HG02885 (cell line): ENCODE measurements at regions not wholly inside any gene's neighbourhood (a gene's known extent, or its start where the extent isn't known, plus 50 kb on each side); places are given as distances from the start of the nearest gene placed in this dataset.

Source experiments
- ATAC-seq: cut with Tn5 transposase; IDR thresholded peaks from one replicate; pipeline ENCODE4 v1.9.1; 2021; ENCODE audit warnings: mild to moderate bottlenecking; ENCODE audit not compliant: unreplicated experiment, poor library complexity

DNA sequence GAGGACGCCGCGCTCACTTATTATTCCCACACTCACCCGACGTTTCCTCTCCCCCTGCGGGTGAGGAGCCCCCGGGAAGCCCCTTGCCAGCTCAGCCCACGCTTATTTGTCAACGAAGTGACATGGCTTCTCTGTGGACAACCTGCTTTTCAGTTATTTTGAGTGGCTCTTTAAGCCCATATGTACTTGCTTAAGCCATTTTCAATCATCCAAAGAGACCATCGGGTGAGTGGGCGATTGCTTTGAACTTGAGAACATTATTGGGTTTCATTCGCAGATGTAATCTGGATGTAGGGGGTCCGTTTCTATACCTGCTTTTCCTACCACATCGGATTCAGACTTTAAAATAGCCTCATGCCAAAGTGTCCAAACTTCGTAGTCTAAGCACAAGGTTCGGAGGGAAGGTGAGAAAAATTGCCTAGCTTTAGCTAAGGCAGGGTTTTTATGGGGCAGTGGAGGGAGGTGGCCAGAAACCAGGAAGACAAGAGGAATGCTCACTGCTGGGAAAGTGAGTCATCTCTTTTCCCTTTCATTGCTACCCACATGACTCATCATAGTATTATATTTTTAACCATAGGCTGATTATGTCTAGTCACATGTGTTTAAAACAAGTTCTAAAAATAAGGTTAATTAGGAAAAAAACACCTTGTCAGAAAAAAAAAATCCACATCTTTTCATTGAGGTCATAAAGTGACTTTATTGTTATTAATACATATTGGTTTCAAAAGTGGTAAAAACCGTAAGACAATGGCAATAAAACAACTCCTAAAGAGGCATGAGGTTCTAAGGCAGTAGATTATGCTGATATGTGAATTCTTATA lies 773.1 kb upstream of the NR2F2 start:
- no peak for ATAC-seq

DNA sequence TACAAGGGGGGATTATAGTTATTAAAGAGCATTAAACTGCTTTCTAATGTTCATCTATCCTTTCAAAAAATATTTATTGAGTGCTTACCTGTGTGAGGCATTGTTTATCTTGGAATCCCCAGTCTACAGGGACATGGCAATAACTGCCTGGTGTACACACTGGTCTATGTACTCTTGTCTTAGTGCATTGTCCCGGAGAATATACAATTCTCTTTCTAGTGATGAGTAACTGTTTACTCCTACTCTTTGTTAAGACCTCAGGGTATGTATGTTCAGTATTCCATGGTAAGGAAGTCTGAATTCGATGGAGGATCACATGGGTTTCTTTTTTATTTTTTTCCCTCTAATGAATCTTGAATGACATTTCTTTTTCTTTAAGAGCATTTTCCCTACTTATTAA lies 772.4 kb upstream of the NR2F2 start:
- ATAC-seq = no peak

DNA sequence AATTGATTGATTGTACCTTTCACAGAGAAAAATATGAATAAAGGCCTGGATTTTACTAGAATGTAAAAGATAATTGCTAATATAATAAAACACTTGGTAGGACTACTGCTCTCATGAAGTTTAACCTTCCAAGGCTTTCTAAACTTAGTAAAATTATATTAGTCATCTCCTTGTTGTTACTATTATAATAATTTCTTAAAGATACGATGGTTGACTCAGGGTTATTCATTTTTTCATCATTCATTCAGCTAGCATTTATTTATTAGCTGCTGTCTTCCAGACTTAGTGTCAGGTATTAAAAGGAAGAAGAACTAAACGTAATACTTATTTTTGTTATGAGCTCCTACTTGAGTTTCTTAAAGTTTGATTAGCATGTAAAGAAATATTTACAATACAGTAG lies 771.6 kb upstream of the NR2F2 start:
- ATAC-seq = no peak

DNA sequence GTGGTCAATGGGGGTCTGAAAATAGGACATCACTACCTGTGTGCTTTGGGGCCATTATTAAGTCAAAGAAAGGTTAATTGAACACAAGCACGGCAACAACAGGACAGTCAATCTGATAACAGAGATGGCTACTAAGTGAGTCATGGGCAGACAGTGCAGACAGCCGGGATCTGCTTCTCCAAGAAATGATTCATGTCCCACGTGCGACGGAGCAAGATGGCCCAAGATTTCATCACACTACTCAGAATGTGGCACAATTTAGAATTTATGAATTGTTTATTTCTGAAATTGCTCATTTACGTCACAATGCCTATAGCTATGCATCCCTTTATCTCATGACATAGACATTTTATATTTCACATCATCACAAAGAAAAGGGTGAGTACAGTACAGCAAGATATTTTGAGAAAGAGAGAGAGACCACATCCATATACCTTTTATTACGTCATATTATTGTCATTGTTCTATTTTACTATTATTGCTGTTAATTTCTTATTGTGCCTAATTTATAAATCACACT lies 770.6 kb upstream of the NR2F2 start:
- no peak for ATAC-seq

DNA sequence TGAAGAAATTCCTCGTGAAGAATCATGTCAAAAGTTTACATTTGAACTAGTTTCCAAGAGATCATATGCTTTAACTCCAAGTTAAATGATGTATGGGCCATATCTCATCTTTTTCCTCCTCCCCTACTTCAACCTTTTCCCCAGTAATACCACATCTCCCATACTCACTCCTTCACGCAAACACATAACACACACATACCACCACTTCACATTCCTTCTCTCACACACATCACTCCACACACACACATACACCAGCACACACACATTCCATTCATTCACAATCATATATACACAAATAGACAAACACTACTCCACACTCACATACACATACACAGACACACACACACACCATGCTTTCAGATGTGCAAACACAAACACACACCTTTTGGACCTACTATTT lies 769.0 kb upstream of the NR2F2 start:
- no peak for ATAC-seq

DNA sequence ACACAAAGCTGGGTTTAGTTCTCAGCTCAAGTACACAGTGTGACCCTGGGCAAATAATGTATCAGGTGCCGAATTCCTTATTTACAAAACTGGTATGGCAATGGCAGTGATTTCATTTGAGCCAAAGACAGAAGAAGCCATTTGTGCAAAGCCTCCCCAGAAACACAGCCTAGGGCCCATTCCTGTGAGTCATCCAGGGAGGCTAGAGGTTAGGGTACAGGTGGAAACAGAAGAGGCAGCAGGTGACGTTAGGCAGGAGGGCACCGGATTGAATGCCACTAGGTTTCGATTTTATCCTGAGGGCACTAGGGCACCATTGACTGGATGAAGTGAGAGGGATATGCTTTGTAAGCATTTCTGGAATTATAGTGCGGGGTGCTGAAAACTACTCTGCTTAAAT lies 766.9 kb upstream of the NR2F2 start:
- no peak for ATAC-seq

DNA sequence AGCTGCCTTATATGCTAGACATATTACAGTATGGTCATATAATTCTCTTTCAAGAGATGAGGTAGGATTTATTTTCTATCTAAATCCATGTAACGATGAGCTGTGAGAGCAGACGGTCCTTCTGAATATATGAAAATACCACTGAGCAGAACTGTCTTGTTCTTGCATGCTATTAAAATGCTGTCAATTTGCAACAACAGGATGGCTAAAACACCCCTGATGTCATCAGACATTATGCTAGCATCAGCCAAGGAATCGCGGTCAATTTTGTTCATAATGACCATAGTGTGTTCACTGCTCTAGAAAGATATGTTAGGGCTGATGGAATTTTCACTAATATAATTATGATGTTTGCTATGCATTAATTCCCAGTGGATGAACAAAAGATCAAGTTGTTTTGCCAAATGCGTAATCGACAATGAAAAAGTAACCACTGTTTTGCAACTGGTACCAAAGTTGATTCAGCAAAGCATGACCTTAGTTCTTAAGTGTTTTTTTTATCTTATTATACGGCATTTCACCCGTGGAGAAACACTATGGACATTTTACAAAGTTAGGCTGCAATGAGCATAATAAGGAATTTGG lies 765.4 kb upstream of the NR2F2 start:
- ATAC-seq = no peak

- no peak for ATAC-seq
Observed at GRCh38 chr15:95565690-95566089, 764.8 kb upstream of the NR2F2 start.

DNA sequence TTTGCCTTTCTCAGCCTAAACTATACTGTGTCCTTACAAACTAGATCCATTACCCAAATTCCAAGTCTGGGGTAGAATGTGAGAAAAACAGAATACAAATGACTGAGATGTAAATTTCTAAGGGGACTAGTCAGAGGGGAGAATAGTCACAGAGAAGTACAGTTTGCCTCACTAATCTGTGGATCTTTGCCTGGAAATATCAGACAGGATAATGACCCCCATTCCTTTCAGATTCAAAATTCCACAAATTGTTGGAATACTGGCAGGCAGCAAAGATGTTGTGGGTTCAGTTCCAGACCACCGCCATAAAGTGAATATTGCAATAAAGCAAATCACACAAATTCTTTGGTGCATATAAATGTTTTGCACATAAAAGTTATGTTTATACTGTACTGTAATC lies 762.8 kb upstream of the NR2F2 start:
- no peak for ATAC-seq

- ATAC-seq = no peak
Observed at GRCh38 chr15:95574053-95574452, 756.4 kb upstream of the NR2F2 start.

- ATAC-seq = no peak
Observed at GRCh38 chr15:95577927-95578326, 752.6 kb upstream of the NR2F2 start.

DNA sequence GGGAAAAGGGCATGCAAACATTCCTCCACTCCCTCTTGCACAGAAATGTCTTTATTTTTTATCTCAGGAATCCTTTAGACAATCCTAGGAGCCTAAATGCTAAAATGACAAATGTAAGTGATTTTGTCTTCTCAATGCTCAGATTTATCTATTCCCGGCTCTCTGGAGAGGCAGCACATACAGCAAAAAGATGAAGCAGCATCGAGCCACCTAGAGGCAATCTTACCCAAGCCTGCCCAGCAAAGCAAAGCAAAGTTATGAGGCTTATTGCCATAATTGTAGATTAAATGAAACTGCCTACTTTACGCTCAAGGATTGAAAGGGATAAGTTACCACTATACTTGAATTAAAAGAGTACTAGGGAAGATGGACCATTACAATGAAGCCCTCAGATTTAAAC lies 750.4 kb upstream of the NR2F2 start:
- ATAC-seq = no peak

- ATAC-seq = no peak
Observed at GRCh38 chr15:95581595-95581994, 748.9 kb upstream of the NR2F2 start.

GRCh38 chr15:95584088-95584487 lies 746.4 kb upstream of the NR2F2 start:
- no peak for ATAC-seq

DNA sequence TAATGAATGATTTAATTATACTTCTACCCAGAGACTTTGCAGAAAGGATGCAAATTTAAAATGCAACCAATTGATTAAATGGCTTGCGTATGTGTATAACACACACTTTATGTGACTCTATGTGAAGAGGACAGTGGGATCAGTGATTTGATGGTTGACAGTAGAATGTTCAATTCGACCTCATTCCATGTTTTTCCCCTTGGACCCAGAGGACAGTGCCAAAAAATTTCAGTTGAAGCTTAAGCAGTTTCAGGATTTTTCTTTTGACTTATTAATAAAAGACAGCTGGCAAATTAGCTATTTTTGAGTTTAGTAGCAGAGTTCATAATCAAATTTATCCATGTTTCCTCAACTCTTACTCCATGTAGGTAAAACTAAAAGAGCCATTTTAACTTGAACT lies 742.4 kb upstream of the NR2F2 start:
- ATAC-seq = no peak

GRCh38 chr15:95590533-95591044 lies 739.9 kb upstream of the NR2F2 start:
- no peak for ATAC-seq

GRCh38 chr15:95591270-95591669 lies 739.2 kb upstream of the NR2F2 start:
- no peak for ATAC-seq

- ATAC-seq = no peak
Observed at GRCh38 chr15:95591886-95592285, 738.6 kb upstream of the NR2F2 start.

- ATAC-seq = no peak
Observed at GRCh38 chr15:95594496-95594895, 736.0 kb upstream of the NR2F2 start.

DNA sequence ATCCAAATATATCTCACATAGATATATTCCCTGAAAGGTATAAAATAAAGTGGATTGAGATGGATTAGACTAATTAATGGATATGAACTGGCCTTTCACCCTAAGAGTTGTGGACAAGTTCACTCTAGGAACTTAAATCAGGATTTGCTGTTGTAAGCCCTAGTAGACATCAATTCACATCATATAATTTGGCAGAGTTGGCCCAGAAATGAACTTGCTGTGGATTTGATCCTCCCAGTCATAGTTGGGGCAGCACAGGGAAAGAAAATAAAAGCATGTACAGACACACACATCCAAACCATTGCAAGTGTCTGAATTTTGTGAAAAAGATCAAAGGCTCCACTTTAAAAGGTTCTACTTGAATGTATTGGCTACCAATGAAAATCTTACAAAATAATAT lies 734.7 kb upstream of the NR2F2 start:
- no peak for ATAC-seq

GRCh38 chr15:95596496-95596895 lies 734.0 kb upstream of the NR2F2 start:
- no peak for ATAC-seq
